ENCODE measurements at regions not wholly inside any gene's neighbourhood (a gene's known extent, or its start where the extent isn't known, plus 50 kb on each side); places are given as distances from the start of the nearest gene placed in this dataset.

DNA sequence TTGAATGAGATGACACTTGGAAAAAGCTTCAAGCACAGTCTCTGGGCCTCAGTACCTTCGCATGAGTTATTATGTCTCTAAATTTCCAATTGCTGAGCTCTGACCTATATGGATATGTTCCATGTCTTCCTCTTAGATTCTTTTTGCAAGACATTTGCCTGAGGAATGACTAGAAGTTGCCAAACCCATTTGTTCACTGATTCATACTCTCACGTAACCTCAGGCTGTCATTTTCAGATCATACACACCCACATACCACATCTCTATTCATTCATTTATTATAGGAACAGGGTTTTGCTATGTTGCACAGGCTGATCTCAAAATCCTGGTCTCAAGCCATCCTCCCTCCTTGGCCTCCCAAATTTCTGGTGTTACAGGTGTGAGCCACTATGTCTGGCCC, 2137.1 kb upstream of the TENM3 start:
- TF ChIP-seq, protein P1, sequence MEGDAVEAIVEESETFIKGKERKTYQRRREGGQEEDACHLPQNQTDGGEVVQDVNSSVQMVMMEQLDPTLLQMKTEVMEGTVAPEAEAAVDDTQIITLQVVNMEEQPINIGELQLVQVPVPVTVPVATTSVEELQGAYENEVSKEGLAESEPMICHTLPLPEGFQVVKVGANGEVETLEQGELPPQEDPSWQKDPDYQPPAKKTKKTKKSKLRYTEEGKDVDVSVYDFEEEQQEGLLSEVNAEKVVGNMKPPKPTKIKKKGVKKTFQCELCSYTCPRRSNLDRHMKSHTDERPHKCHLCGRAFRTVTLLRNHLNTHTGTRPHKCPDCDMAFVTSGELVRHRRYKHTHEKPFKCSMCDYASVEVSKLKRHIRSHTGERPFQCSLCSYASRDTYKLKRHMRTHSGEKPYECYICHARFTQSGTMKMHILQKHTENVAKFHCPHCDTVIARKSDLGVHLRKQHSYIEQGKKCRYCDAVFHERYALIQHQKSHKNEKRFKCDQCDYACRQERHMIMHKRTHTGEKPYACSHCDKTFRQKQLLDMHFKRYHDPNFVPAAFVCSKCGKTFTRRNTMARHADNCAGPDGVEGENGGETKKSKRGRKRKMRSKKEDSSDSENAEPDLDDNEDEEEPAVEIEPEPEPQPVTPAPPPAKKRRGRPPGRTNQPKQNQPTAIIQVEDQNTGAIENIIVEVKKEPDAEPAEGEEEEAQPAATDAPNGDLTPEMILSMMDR (IDR thresholded peaks at IDR 0.05) = no peak
- TF ChIP-seq POLR2A (IDR thresholded peaks at IDR 0.05) = no peak

Data from heart left ventricle (tissue), 13 donors.